Spleen (tissue), 11 donors: ENCODE measurements at regions not wholly inside any gene's neighbourhood (a gene's known extent, or its start where the extent isn't known, plus 50 kb on each side); places are given as distances from the start of the nearest gene placed in this dataset.

Experiments used
- DNase-seq: peaks from one replicate; pipeline ENCODE4 v3.0.0-alpha.2; 2020
- H3K27ac ChIP-seq, 8 donors: fragments of 200-600 bp; sonication (generic) in 7 of 8; 1 replicate in 4 of 8; 2 replicates in 4 of 8; pipeline versions ENCODE4 v1.5.0 to v1.8.0; 2016 to 2021; ENCODE audit warnings: inconsistent platforms in 4 of 8, mild to moderate bottlenecking in 4 of 8, moderate library complexity in 1 of 8
- H3K27me3 ChIP-seq, 7 donors: fragments of 200-600 bp; sonication (generic) in 6 of 7; replicated peaks in 1 of 7; 1 replicate in 4 of 7; 2 replicates in 3 of 7; pipeline versions ENCODE4 v1.5.0 to v1.8.0; 2016 to 2021; ENCODE audit warnings: inconsistent platforms in 3 of 7, mild to moderate bottlenecking in 1 of 7
- H3K36me3 ChIP-seq, 6 donors: fragments of 200-600 bp; sonication (generic) in 5 of 6; 1 replicate in 4 of 6; 2 replicates in 2 of 6; pipeline versions ENCODE4 v1.5.0 to v1.8.0; 2016 to 2021; ENCODE audit warnings: inconsistent platforms in 2 of 6
- H3K4me1 ChIP-seq, 6 donors: fragments of 200-600 bp; sonication (generic) in 5 of 6; 1 replicate in 3 of 6; 2 replicates in 3 of 6; pipeline versions ENCODE4 v1.5.0 to v1.8.0; 2016 to 2021; ENCODE audit warnings: inconsistent platforms in 3 of 6
- H3K4me3 ChIP-seq, 8 donors: fragments of 200-600 bp; sonication (generic) in 7 of 8; 1 replicate in 4 of 8; 2 replicates in 4 of 8; pipeline versions ENCODE4 v1.5.0 to v1.8.0; 2016 to 2021; ENCODE audit warnings: inconsistent platforms in 4 of 8, mild to moderate bottlenecking in 4 of 8, moderate library complexity in 2 of 8
- H3K9me3 ChIP-seq, 8 donors: fragments of 200-600 bp; sonication (generic) in 7 of 8; 1 replicate in 4 of 8; 2 replicates in 4 of 8; pipeline versions ENCODE4 v1.5.0 to v1.8.0; 2016 to 2021; ENCODE audit warnings: inconsistent platforms in 4 of 8
- CTCF ChIP-seq, 11 experiments: fragments of 200-600 bp in 7 of 11; fragments of 450-650 bp in 4 of 11; sonication (generic) in 4 of 11; IDR thresholded peaks in 8 of 11; conservative IDR thresholded peaks in 3 of 11; 1 replicate in 7 of 11; 2 replicates in 4 of 11; pipeline versions ENCODE4 v1.4.0 to v1.8.0; 2016 to 2021; ENCODE audit warnings: antibody characterized with exemption in 11 of 11, inconsistent platforms in 4 of 11, mild to moderate bottlenecking in 1 of 11
- POLR2A ChIP-seq, 3 donors: fragments of 450-650 bp; IDR thresholded peaks; one replicate each; pipeline ENCODE4 v1.5.1; 2017; ENCODE audit warnings: antibody characterized with exemption in 3 of 3, mild to moderate bottlenecking in 1 of 3
- POLR2AphosphoS5 ChIP-seq, 3 donors: sonication (generic); formaldehyde crosslinking; IDR thresholded peaks; one replicate each; pipeline ENCODE4 v1.5.1; 2017; ENCODE audit warnings: antibody characterized with exemption in 3 of 3
- WGBS, 5 donors: extraction: QIAGEN DNeasy Blood & Tissue Kit in 3 of 5; methylation state at CpG; one replicate each; pipeline versions ENCODE4 v1.1.5 to v1.1.7; 2013 to 2018; 5-methylcytosine and 5-hydroxymethylcytosine counted together
- intact Hi-C: fragments of 100-400 bp; cut with DNase I; formaldehyde crosslinking; loops from one replicate; pipeline ENCODE4 v1.15.0; 2023; ENCODE audit warnings: low total_unique reads
- donor health status: healthy with polysubstance abuse.
- donor health status: DM: no; HTN: no; CAD: no; lungs with moderate emphysema.
- donor health status: DM: no; HTN: no; CAD: no.
- donor health status: Bipolar disorder and iron deficiency.
- donor health status: healthy.
- donor health status: DM: no; HTN: no; CAD: no.
- donor health status: DM: yes; HTN: yes; CAD: no.

GRCh38 chr2:13106302-13106701 is 389.6 kb downstream of the TRIB2 start:
- intact Hi-C loops: no loop called here
- 63 to 77% (median 76%) methylated on average over 3 of the region's 3 CpGs for WGBS, 5 donors
- H3K27ac ChIP-seq: no peak overlapping the region
- no peak overlapping the region for H3K4me3 ChIP-seq
- H3K9me3 ChIP-seq: no peaks in the 10 kb centered on the region
- H3K4me1 ChIP-seq: no peaks in the 10 kb centered on the region
- no peak for DNase-seq
- H3K27me3 ChIP-seq: no peaks in the 10 kb centered on the region
- H3K36me3 ChIP-seq: no peaks in the 10 kb centered on the region
- TF ChIP-seq POLR2AphosphoS5 (IDR thresholded peaks at IDR 0.05) (no peak), POLR2A (IDR thresholded peaks at IDR 0.05) (no peak), CTCF (IDR thresholded peaks at IDR 0.05 in 8 of 11, conservative IDR thresholded peaks at IDR 0.05 in 3 of 11) (no peak)

- Histone ChIP-seq H3K27me3 (no peaks in the 10 kb centered on the region), H3K9me3 (no peaks in the 10 kb centered on the region), H3K4me3 (no peak overlapping the region), H3K4me1 (no peaks in the 10 kb centered on the region), H3K27ac (no peak overlapping the region), H3K36me3 (no peaks in the 10 kb centered on the region)
- TF ChIP-seq CTCF (IDR thresholded peaks at IDR 0.05 in 8 of 11, conservative IDR thresholded peaks at IDR 0.05 in 3 of 11) (no peak), POLR2AphosphoS5 (IDR thresholded peaks at IDR 0.05) (no peak), POLR2A (IDR thresholded peaks at IDR 0.05) (no peak)
- WGBS, 5 donors: 68 to 83% (median 74%) methylated on average over 3 of the region's 3 CpGs
- intact Hi-C loops: no loop called here
- no peak for DNase-seq
These were observed 392.8 kb downstream of the TRIB2 start for GRCh38 chr2:13109516-13109915.

GRCh38 chr2:13110825-13111224 is 394.1 kb downstream of the TRIB2 start:
- no peaks in the 10 kb centered on the region for H3K27me3 ChIP-seq
- H3K36me3 ChIP-seq: no peaks in the 10 kb centered on the region
- no peaks in the 10 kb centered on the region for H3K9me3 ChIP-seq
- no peaks in the 10 kb centered on the region for H3K4me1 ChIP-seq
- DNase-seq: no peak
- H3K4me3 ChIP-seq: no peak overlapping the region
- H3K27ac ChIP-seq: no peak overlapping the region
- 52 to 71% (median 67%) methylated on average over 3 of the region's 3 CpGs for whole genome bisulfite sequencing, 5 donors
- intact Hi-C loops: no loop called here
- TF ChIP-seq POLR2AphosphoS5 (IDR thresholded peaks at IDR 0.05) (no peak), CTCF (IDR thresholded peaks at IDR 0.05 in 8 of 11, conservative IDR thresholded peaks at IDR 0.05 in 3 of 11) (no peak), POLR2A (IDR thresholded peaks at IDR 0.05) (no peak)

GRCh38 chr2:13113002-13113401 is 396.3 kb downstream of the TRIB2 start:
- Histone ChIP-seq H3K9me3 (no peaks in the 10 kb centered on the region), H3K27ac (no peak overlapping the region), H3K36me3 (no peaks in the 10 kb centered on the region), H3K27me3 (no peaks in the 10 kb centered on the region), H3K4me3 (no peak overlapping the region), H3K4me1 (no peaks in the 10 kb centered on the region)
- TF ChIP-seq POLR2AphosphoS5 (IDR thresholded peaks at IDR 0.05) (no peak), POLR2A (IDR thresholded peaks at IDR 0.05) (no peak), CTCF (IDR thresholded peaks at IDR 0.05 in 8 of 11, conservative IDR thresholded peaks at IDR 0.05 in 3 of 11) (no peak)
- intact Hi-C loops: no loop called here
- WGBS, 5 donors: 75 to 86% (median 83%) methylated on average over 4 of the region's 4 CpGs
- DNase-seq: no peak
